HEK293 (cell line): ENCODE measurements at regions not wholly inside any gene's neighbourhood (a gene's known extent, or its start where the extent isn't known, plus 50 kb on each side); places are given as distances from the start of the nearest gene placed in this dataset.

Source experiments
- CTCF ChIA-PET: fragments of 350-600 bp; formaldehyde crosslinking; extraction: SDS; loops from one replicate; lab custom pipeline; 2021; ENCODE audit warnings: antibody characterized with exemption; lab: Yijun Ruan, JAX
- POLR2A ChIA-PET: fragments of 300-600 bp; formaldehyde crosslinking; extraction: SDS; loops from one replicate; lab custom pipeline; 2020; ENCODE audit warnings: antibody characterized with exemption, inconsistent platforms; lab: Yijun Ruan, JAX
- H3K27ac ChIP-seq: fragments of 200-500 bp; sonication (Bioruptor generic); 2 replicates; pipeline ENCODE4 v1.5.1; 2014; ENCODE audit warnings: low read depth, low read length, control low read depth, inconsistent platforms; ENCODE audit errors: extremely low read depth
- H3K36me3 ChIP-seq, 2 experiments: fragments of 200-500 bp in 1 of 2; sonication (Bioruptor generic) in 1 of 2; 1 replicate in 1 of 2; 2 replicates in 1 of 2; pipeline ENCODE4 v1.5.1; 2014 to 2017; ENCODE audit warnings: inconsistent platforms in 2 of 2, low read length in 2 of 2; ENCODE audit not compliant: control insufficient read depth in 2 of 2, insufficient read depth in 1 of 2
- H3K4me1 ChIP-seq: fragments of 200-500 bp; sonication (Bioruptor generic); 2 replicates; pipeline ENCODE4 v1.5.1; 2014; ENCODE audit warnings: mild to moderate bottlenecking, low read length, inconsistent platforms; ENCODE audit not compliant: control insufficient read depth, insufficient read depth
- H3K4me3 ChIP-seq: 2 replicates; pipeline ENCODE4 v1.5.1; 2011; ENCODE audit warnings: low read depth, mild to moderate bottlenecking, control low read depth, low read length, moderate library complexity
- H3K9me3 ChIP-seq: fragments of 200-500 bp; sonication (Bioruptor generic); 2 replicates; pipeline ENCODE4 v1.5.1; 2014; ENCODE audit warnings: low read depth, low read length, inconsistent platforms; ENCODE audit not compliant: control insufficient read depth, insufficient read depth
- KLF16 ChIP-seq: fragments of 450-650 bp; formaldehyde crosslinking; IDR thresholded peaks from 2 replicates; pipeline ENCODE4 v1.5.1; 2017; ENCODE audit warnings: missing biosample characterization, missing genetic modification characterization
- MZF1 ChIP-seq: fragments of 450-650 bp; formaldehyde crosslinking; IDR thresholded peaks from 2 replicates; pipeline ENCODE4 v1.5.1; 2017; ENCODE audit warnings: missing biosample characterization, missing genetic modification characterization, borderline replicate concordance
- SETDB1 ChIP-seq: IDR thresholded peaks from one replicate; pipeline ENCODE4 v1.6.1; 2017; ENCODE audit warnings: mild to moderate bottlenecking, low read length, moderate library complexity, mixed read lengths; ENCODE audit not compliant: insufficient read length
- SP7 ChIP-seq: fragments of 450-650 bp; formaldehyde crosslinking; IDR thresholded peaks from 2 replicates; pipeline ENCODE4 v1.5.1; 2016; ENCODE audit warnings: missing biosample characterization, missing genetic modification characterization
- ZBTB21 ChIP-seq: fragments of 450-650 bp; formaldehyde crosslinking; IDR thresholded peaks from 2 replicates; pipeline ENCODE4 v1.5.1; 2017; ENCODE audit warnings: missing biosample characterization, missing genetic modification characterization
- ZBTB48 ChIP-seq: fragments of 450-650 bp; formaldehyde crosslinking; IDR thresholded peaks from 2 replicates; pipeline ENCODE4 v1.5.1; 2016; ENCODE audit warnings: missing biosample characterization, missing genetic modification characterization
- ZFP37 ChIP-seq: fragments of 450-650 bp; formaldehyde crosslinking; IDR thresholded peaks from 2 replicates; pipeline ENCODE4 v1.5.1; 2016; ENCODE audit warnings: missing biosample characterization, missing genetic modification characterization
- ZIC2 ChIP-seq: fragments of 450-650 bp; formaldehyde crosslinking; IDR thresholded peaks from 2 replicates; pipeline ENCODE4 v1.5.1; 2016; ENCODE audit warnings: missing biosample characterization, missing genetic modification characterization
- ZNF138 ChIP-seq: fragments of 450-650 bp; formaldehyde crosslinking; IDR thresholded peaks from 2 replicates; pipeline ENCODE4 v1.5.1; 2016; ENCODE audit warnings: missing biosample characterization, missing genetic modification characterization, borderline replicate concordance
- ZNF175 ChIP-seq: fragments of 450-650 bp; formaldehyde crosslinking; IDR thresholded peaks from 2 replicates; pipeline ENCODE4 v1.5.1; 2016; ENCODE audit warnings: missing biosample characterization, missing genetic modification characterization
- ZNF223 ChIP-seq: fragments of 450-650 bp; formaldehyde crosslinking; IDR thresholded peaks from 2 replicates; pipeline ENCODE4 v1.5.1; 2016; ENCODE audit warnings: missing biosample characterization, missing genetic modification characterization
- ZNF292 ChIP-seq: fragments of 450-650 bp; formaldehyde crosslinking; IDR thresholded peaks from 2 replicates; pipeline ENCODE4 v1.5.1; 2016; ENCODE audit warnings: low read depth, missing biosample characterization, missing genetic modification characterization, borderline replicate concordance
- ZNF548 ChIP-seq: fragments of 450-650 bp; formaldehyde crosslinking; IDR thresholded peaks from 2 replicates; pipeline ENCODE4 v1.5.1; 2016; ENCODE audit warnings: missing biosample characterization, missing genetic modification characterization
- TF ChIP-seq, protein P1 (sequence below): fragments of 450-650 bp; formaldehyde crosslinking; IDR thresholded peaks from 2 replicates; pipeline ENCODE4 v1.5.1; 2016; ENCODE audit warnings: missing biosample characterization, missing genetic modification characterization, borderline replicate concordance
- TF ChIP-seq, protein P2 (sequence below): fragments of 450-650 bp; formaldehyde crosslinking; IDR thresholded peaks from 2 replicates; pipeline ENCODE4 v1.5.1; 2016; ENCODE audit warnings: missing biosample characterization, missing genetic modification characterization
- TF ChIP-seq, protein P3 (sequence below): fragments of 450-650 bp; formaldehyde crosslinking; IDR thresholded peaks from 2 replicates; pipeline ENCODE4 v1.5.1; 2016; ENCODE audit warnings: missing biosample characterization, missing genetic modification characterization

DNA sequence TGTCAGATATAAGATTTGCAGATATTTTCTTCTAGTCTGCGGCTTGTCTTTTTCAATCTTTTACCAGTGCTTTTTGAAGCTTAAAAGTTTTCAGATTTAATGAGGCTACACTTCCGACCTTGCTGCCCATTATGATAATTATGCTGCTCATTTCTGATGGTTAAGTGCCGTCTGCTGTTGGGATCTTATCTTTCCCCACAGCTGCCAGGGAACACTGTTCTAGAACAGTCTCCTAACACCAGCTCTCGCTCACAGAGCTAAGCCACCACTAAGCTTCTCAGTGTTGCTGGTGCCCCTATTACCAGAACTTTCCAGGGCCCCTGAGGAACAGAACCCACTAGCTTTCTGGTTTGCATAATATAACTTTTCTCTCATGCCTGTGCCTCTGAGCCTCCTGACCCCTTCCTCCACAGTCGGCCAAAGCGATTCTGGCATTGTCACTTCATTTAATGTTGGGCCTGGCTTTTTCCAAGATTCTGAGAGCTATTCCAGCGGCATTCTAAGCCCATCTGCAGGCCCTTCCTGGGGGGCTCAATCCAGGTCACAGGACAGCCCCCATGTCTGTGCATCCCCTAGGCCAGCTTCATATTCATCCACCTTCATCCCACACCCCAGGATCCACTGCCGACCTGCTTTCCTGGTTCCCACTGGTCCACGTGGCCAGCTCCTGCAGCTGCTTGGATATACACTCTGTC, 237.0 kb downstream of the PTPRU start:
- Histone ChIP-seq H3K9me3 (no peaks in the 10 kb centered on the region), H3K27ac (no peak overlapping the region), H3K36me3 (no peaks in the 10 kb centered on the region), H3K4me3 (no peak overlapping the region), H3K4me1 (no peaks in the 10 kb centered on the region)
- no peak for TF ChIP-seq SETDB1
- ChIA-PET POLR2A (no interaction called here), CTCF (interaction anchor here (0.6 to 0.9 kb wide), 2 partner anchors 77 to 907 kb away, joined by 3 read pairs; no protein-coding TSS in a partner anchor)

DNA sequence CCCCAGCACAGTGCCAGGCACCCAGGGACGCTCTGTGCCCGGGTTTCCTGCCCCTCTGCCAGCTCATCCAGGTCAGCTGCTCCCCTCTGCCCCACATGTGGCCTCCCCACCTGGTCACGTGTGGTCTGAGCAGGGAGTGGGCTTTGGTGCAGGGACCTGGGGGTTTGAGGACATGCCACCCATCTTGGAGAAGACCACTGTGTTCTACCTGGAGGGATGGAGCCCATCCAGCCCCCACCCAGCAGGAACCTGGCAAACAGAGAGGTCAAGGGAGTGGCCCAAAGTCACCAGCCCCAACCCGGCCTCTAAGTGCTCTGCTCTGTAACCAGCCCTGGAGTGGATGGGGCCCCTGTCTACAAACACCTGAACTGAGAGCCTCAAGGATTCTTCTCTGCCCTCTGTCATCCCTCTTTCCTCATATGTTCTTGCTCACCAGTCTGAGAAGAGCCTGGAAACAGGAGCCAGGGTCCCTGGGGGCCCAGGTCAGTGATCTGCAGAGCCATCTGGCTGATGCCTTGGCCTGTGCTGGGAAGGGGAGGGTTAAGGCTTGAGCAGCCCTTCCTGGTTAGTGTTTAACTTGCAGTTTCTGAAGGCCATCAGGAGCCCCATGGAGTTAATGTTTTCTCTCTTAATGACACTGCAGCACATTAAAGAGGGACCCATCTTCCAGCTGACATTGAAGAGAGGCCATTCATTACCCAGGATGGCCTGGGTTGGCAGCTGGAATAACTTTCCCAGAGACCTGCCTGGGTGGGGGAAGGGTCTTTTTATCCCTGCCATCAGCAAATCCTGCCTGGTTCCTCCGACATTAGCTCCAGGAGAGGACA, 235.4 kb downstream of the PTPRU start:
- POLR2A ChIA-PET = no interaction called here

DNA sequence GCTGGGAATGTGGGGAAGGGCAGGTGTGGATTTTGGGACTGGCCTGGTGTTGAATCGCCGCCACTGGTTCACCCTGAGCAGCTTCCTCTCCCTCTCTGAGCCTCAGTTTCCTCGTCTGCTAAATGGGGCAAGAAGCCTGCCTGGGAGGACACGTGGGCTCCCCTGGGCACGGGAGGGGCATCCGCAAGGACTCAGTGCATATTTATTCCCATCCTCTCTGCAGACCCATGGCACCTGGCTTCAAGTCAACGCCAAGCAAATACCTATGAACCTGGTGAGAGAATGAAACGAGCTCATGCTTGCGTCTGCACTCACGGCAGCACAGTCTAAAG, 234.4 kb downstream of the PTPRU start:
- H3K36me3 ChIP-seq = no peaks in the 10 kb centered on the region
- CTCF ChIA-PET = no interaction called here
- TF ChIP-seq SP7 (tag by site-specific recombination) (no peak), KLF16 (tag by site-specific recombination) (no peak), ZIC2 (tag by site-specific recombination) (no peak), ZNF223 (tag by site-specific recombination) (no peak), ZBTB21 (tag by site-specific recombination) (no peak)
- POLR2A ChIA-PET = no interaction called here
- no peaks in the 10 kb centered on the region for H3K9me3 ChIP-seq
- H3K27ac ChIP-seq = no peak overlapping the region
- H3K4me3 ChIP-seq = no peak overlapping the region
- H3K4me1 ChIP-seq = no peaks in the 10 kb centered on the region

More for the DNA sequence above, 235.4 kb downstream of the PTPRU start:
- Histone ChIP-seq H3K4me3 (no peak overlapping the region), H3K4me1 (no peaks in the 10 kb centered on the region), H3K9me3 (no peaks in the 10 kb centered on the region), H3K36me3 (no peaks in the 10 kb centered on the region), H3K27ac (no peak overlapping the region)
- TF ChIP-seq ZNF138 = no peak
- no peak for TF ChIP-seq ZNF548 (tag by site-specific recombination)
- TF ChIP-seq ZNF292 (tag by site-specific recombination) = no peak
- TF ChIP-seq ZFP37 = no peak
- no peak for TF ChIP-seq ZIC2 (tag by site-specific recombination)
- TF ChIP-seq ZNF175 (tag by site-specific recombination) = no peak
- TF ChIP-seq MZF1 (tag by site-specific recombination) = no peak
- TF ChIP-seq, protein P1, sequence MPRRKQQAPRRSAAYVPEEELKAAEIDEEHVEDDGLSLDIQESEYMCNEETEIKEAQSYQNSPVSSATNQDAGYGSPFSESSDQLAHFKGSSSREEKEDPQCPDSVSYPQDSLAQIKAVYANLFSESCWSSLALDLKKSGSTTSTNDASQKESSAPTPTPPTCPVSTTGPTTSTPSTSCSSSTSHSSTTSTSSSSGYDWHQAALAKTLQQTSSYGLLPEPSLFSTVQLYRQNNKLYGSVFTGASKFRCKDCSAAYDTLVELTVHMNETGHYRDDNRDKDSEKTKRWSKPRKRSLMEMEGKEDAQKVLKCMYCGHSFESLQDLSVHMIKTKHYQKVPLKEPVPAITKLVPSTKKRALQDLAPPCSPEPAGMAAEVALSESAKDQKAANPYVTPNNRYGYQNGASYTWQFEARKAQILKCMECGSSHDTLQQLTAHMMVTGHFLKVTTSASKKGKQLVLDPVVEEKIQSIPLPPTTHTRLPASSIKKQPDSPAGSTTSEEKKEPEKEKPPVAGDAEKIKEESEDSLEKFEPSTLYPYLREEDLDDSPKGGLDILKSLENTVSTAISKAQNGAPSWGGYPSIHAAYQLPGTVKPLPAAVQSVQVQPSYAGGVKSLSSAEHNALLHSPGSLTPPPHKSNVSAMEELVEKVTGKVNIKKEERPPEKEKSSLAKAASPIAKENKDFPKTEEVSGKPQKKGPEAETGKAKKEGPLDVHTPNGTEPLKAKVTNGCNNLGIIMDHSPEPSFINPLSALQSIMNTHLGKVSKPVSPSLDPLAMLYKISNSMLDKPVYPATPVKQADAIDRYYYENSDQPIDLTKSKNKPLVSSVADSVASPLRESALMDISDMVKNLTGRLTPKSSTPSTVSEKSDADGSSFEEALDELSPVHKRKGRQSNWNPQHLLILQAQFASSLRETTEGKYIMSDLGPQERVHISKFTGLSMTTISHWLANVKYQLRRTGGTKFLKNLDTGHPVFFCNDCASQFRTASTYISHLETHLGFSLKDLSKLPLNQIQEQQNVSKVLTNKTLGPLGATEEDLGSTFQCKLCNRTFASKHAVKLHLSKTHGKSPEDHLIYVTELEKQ = no peak
- TF ChIP-seq, protein P2, sequence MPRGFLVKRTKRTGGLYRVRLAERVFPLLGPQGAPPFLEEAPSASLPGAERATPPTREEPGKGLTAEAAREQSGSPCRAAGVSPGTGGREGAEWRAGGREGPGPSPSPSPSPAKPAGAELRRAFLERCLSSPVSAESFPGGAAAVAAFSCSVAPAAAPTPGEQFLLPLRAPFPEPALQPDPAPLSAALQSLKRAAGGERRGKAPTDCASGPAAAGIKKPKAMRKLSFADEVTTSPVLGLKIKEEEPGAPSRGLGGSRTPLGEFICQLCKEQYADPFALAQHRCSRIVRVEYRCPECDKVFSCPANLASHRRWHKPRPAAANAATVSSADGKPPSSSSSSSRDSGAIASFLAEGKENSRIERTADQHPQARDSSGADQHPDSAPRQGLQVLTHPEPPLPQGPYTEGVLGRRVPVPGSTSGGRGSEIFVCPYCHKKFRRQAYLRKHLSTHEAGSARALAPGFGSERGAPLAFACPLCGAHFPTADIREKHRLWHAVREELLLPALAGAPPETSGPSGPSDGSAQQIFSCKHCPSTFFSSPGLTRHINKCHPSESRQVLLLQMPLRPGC (tag by site-specific recombination) = no peak
- no peak for TF ChIP-seq ZBTB48 (tag by site-specific recombination)
- TF ChIP-seq, protein P3, sequence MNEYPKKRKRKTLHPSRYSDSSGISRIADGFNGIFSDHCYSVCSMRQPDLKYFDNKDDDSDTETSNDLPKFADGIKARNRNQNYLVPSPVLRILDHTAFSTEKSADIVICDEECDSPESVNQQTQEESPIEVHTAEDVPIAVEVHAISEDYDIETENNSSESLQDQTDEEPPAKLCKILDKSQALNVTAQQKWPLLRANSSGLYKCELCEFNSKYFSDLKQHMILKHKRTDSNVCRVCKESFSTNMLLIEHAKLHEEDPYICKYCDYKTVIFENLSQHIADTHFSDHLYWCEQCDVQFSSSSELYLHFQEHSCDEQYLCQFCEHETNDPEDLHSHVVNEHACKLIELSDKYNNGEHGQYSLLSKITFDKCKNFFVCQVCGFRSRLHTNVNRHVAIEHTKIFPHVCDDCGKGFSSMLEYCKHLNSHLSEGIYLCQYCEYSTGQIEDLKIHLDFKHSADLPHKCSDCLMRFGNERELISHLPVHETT (tag by site-specific recombination) = no peak
- CTCF ChIA-PET = no interaction called here
